HG03025 (cell line): ENCODE measurements at regions not wholly inside any gene's neighbourhood (a gene's known extent, or its start where the extent isn't known, plus 50 kb on each side); places are given as distances from the start of the nearest gene placed in this dataset.

Experiments
- ATAC-seq: cut with Tn5 transposase; IDR thresholded peaks from one replicate; pipeline ENCODE4 v1.9.1; 2021; ENCODE audit warnings: mild to moderate bottlenecking, moderate library complexity; ENCODE audit not compliant: unreplicated experiment, low FRiP score

GRCh38 chr5:143481697-143482531 lies 78.4 kb upstream of the NR3C1 start:
- no peak for ATAC-seq

- no peak for ATAC-seq
Observed at GRCh38 chr5:143480001-143480400, 76.5 kb upstream of the NR3C1 start.

GRCh38 chr5:143479394-143479793 lies 75.9 kb upstream of the NR3C1 start:
- ATAC-seq: no peak

- ATAC-seq: no peak
Observed at GRCh38 chr5:143476601-143477211, 73.2 kb upstream of the NR3C1 start.

- no peak for ATAC-seq
Observed at GRCh38 chr5:143474616-143475015, 71.1 kb upstream of the NR3C1 start.

GRCh38 chr5:143473481-143473880 lies 70.0 kb upstream of the NR3C1 start:
- no peak for ATAC-seq

- ATAC-seq: no peak
Observed at GRCh38 chr5:143472576-143472975, 69.1 kb upstream of the NR3C1 start.

GRCh38 chr5:143471666-143472464 lies 68.4 kb upstream of the NR3C1 start:
- ATAC-seq: no peak

- ATAC-seq: no peak
Observed at GRCh38 chr5:143471041-143471509, 67.6 kb upstream of the NR3C1 start.

- ATAC-seq: no peak
Observed at GRCh38 chr5:143470120-143470519, 66.6 kb upstream of the NR3C1 start.

- ATAC-seq: no peak
Observed at GRCh38 chr5:143469125-143469524, 65.6 kb upstream of the NR3C1 start.

- no peak for ATAC-seq
Observed at GRCh38 chr5:143466632-143467031, 63.1 kb upstream of the NR3C1 start.

GRCh38 chr5:143464723-143465490 lies 61.4 kb upstream of the NR3C1 start:
- ATAC-seq: no peak

- ATAC-seq: no peak
Observed at GRCh38 chr5:143462431-143462830, 58.9 kb upstream of the NR3C1 start.

GRCh38 chr5:143459433-143459832 lies 55.9 kb upstream of the NR3C1 start:
- no peak for ATAC-seq

- ATAC-seq: no peak
Observed at GRCh38 chr5:143456952-143457547, 53.6 kb upstream of the NR3C1 start.

- ATAC-seq: no peak
Observed at GRCh38 chr5:143454936-143455516, 51.5 kb upstream of the NR3C1 start.

- ATAC-seq: no peak
Observed at GRCh38 chr5:143453720-143454119, 50.2 kb upstream of the NR3C1 start.
